HG03103 (cell line): ENCODE measurements at regions not wholly inside any gene's neighbourhood (a gene's known extent, or its start where the extent isn't known, plus 50 kb on each side); places are given as distances from the start of the nearest gene placed in this dataset.
"Not testable (repeated sequence)": the region's sequence is repeated elsewhere in the genome, so short reads cannot be mapped to it uniquely, and the experiment has no call there.

Experiments used
- ATAC-seq: cut with Tn5 transposase; IDR thresholded peaks from one replicate; pipeline ENCODE4 v1.9.1; 2021; ENCODE audit warnings: low read depth; ENCODE audit not compliant: unreplicated experiment

GRCh38 chr1:37362594-37363385 is 111.6 kb upstream of the ZC3H12A start:
- no peak for ATAC-seq

GRCh38 chr1:37363535-37363934 is 110.8 kb upstream of the ZC3H12A start:
- no peak for ATAC-seq

DNA sequence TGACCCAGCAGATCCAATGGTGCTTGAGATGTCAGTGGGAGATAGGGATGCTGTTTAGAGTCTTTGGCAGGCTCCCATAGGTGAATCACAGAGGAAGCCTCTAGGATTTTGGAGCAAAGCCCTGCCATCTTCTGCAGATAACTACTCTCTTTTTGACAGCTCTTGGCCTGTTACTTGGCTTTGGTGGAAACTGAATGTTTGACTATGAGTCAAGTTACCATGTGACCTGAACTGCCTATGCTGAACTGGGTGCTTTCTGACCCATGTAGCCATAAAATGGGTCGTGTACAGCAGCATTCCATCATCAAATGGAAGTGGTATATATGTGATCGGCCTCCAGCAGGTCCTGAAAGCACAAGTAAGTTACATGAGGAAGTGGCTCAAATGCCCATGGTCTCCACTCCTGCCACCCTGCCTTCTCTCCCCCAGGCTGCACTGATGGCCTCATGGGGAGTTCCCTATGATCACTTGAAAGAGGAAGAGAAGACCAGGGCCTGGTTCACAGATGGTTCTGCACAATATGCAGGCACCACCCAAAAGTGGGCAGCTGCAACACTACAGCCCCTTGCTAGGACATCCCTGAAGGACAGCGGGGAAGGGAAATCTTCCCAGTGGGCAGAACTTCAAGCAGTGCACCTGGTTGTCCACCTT is 105.6 kb upstream of the ZC3H12A start:
- ATAC-seq: not testable (repeated sequence)

DNA sequence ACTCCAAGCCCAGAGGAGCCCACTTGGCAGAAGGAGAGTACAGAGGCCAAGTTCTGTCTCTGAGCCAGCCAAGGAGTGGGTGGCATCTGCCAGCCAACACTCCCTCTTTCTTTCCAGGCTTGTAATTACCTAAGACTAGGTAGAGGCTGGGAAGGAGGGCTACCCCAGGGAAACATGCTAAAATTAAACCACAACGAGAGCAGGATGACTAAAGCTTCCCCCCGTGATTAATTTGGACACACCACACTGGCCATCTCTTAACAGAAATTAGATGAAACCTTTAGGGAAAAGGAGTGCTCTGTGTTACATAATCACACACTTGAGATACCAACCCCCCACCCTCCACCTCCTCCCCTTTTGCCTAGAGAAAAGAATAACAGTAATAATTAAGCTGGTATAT is 102.1 kb upstream of the ZC3H12A start:
- ATAC-seq: no peak

DNA sequence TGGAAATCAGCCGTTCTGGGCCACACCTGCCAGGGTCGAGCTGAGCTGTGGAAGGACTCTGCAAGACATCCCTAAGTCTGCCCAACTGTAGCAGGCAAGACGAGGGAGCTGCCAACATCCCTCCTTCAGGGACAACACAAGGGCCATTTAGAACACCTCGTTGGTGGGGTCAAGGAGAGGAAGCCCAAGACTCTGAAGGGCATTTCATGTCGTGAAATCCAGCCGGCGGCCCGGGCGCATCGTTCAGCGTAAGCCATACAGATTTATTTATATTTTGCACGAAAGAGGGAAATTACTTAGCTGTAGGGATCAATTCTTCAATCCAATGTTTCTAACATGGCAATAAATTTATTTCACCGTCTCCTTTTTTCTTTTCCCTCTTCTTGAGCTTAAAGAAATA is 101.7 kb upstream of the ZC3H12A start:
- ATAC-seq: no peak

GRCh38 chr1:37373413-37373812 is 101.0 kb upstream of the ZC3H12A start:
- ATAC-seq: no peak

DNA sequence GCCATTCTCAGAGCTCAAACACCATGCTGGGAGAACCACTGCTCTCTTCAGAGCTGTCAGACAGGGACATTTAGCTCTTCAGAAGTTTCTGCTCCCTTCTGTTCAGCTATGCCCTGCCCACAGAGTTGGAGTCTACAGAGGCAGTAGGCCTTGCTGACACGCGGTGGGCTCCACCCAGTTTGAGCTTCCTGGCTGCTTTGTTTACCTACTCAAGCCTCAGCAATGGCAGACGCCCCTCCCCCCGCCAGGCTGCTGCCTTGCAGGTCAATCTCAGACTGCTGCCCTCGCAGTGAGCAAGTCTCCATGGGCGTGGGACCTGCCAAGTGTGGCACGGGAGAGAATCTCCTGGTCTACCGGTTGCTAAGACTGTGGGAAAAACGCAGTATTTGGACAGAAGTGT is 93.8 kb upstream of the ZC3H12A start:
- ATAC-seq: not testable (repeated sequence)

DNA sequence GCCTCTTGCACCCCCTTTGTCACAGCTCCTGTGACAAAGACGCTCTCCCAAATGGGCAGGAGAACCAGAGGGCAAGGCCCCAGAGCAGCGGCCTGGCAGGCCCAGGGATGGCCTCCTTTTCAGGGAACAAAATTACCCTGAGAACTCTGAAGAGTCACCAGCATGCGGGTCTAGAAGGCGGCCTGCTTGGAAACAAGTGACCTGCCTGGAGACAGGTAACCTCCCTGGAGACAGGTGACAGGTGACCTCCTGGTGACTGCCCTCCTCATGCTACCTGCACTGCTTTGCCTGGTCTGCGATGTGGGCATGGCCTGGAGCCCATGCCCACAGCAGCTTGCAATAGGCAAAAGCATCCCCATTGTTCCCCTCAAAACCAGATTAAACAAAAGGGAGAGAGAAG is 86.5 kb upstream of the ZC3H12A start:
- ATAC-seq: no peak

- no peak for ATAC-seq
Observed at GRCh38 chr1:37389327-37389726, 85.1 kb upstream of the ZC3H12A start.

DNA sequence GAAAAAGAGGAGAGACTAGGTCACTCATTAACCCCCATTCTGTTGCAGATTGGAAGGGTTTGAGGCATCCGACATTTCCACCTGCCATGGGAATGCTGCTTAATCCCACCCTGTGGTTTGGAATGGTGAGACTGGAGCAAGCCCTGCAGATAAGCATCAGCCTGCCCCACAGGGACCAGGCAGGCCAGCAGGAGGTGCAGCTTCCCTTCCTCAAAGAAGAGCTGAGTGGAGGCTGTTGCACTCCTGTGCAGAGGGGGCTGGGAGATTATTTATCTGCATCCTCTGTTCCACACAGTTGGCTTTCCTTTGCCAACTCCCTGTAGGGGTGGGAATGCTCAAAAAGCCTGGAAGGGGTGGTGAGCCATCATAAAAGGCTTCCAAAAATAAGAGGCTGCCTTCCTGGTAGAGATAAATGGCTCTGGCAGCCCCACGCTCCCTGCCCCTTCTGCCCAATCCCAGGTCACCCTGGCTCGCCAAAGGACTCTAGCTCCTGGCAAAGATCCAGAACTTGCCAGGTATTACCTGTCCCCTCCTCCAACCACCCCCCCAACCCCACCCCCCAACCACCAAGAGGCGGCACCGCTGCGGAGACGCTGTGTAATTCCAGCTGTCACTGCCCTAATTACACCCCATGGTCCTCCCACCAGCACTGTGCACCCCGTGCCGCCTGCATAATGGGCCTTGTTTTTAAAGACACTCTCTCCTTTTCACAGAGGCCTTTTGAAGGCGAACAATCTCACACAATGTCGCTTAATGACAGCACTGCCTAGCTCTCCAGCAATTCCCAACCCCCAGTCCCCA is 83.0 kb upstream of the ZC3H12A start:
- ATAC-seq: no peak

DNA sequence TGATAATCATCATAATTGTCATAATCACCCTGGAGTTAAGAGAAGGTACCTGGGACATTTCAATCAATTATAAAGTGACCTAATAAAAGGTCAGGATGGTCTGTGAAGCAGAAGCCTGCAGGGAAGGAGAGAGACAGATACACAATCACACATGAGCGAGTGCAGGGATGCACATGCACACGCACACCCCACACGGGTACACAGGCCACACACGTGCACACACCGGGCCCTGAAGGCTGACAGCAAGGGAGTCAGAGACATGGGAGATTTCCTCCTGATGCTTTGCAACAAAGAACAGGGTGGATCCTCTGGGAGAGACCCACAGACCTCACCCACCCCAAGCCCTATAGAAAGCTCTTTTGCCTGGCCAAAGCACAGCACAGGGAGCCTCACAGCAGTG is 82.3 kb upstream of the ZC3H12A start:
- no peak for ATAC-seq

DNA sequence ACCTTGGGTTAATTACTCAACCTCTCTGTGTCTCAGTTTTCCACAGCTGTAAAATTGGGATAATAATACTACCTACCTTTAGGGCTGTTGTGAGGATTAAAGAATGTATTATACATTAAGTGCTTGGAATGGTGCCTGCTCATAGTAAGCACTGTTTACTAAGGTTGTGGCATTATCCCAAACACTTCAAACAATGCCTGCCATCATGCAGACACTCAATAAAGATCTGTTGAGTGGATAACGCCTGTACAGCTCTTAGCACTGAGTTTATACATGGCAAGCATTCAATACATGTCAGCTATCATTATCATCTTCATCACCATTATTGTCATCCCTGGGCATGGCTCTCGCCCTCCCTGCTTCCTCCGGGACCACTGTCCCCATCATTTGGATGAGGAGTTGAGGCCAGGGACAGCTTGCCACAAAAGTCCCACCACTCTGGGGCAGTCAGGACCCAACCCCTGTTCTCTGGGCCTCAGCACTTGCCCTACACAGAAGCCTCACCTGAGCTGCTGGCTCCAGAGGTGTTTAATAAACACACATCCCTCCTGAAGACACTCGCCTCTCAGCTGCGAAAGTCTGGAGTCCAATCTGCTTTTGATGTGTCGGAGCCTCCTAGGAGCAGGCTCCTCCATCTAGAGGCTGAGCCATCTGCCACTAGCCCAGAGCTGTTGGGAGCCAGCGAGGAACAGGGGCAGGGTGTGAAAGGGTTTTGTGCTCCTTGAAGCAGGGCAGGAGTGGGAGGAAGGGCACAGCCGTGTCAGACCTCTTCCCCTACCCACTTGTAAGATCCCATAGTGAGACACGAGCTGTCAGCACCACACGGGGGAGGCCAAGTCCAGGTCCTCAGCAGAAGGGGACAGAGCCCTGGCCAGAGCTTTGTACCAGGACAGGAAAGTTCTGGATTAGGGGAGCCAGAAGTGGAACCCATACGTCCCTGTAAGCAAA is 80.9 kb upstream of the ZC3H12A start:
- no peak for ATAC-seq

GRCh38 chr1:37394574-37395464 is 79.6 kb upstream of the ZC3H12A start:
- no peak for ATAC-seq

GRCh38 chr1:37398096-37398495 is 76.3 kb upstream of the ZC3H12A start:
- ATAC-seq: no peak

- ATAC-seq: no peak
Observed at GRCh38 chr1:37399205-37399604, 75.2 kb upstream of the ZC3H12A start.

GRCh38 chr1:37399830-37400464 is 74.4 kb upstream of the ZC3H12A start:
- no peak for ATAC-seq

GRCh38 chr1:37400466-37401225 is 73.7 kb upstream of the ZC3H12A start:
- ATAC-seq: no peak

DNA sequence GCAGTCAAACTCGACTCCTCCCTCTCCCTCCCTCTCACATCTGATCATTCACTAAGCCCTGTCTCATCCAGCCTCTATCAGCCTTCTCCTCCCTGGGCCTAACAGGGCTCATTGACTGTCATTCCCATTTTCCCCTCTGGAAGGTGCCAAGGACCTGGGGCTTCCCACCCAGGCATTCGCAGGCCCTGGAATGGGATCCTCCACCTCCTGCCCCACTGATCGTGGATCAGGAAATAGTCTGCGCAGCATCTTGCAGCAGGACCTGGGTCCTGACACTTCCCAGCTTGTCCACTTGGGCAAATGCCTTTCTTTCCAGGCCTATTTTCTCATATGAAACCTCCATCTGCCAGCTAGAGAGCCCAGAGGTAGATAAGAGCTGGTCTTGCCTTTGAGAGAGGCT is 71.2 kb upstream of the ZC3H12A start:
- ATAC-seq: no peak
